ENCODE measurements at regions not wholly inside any gene's neighbourhood (a gene's known extent, or its start where the extent isn't known, plus 50 kb on each side); places are given as distances from the start of the nearest gene placed in this dataset.

GRCh38 chr20:9981829-9982228, 53.0 kb upstream of the ANKEF1 start:
- Histone ChIP-seq H2AFZ (ENCODE audit: low read length) (no peak overlapping the region), H3K4me3 (ENCODE audit: low read length) (no peak overlapping the region), H3K4me1 (ENCODE audit: insufficient read depth, low read length) (no peaks in the 10 kb centered on the region), H3K4me2 (ENCODE audit: low read length) (no peak overlapping the region), H3K79me2 (ENCODE audit: low read length) (no peaks in the 10 kb centered on the region), H4K20me1 (ENCODE audit: low read length) (no peaks in the 10 kb centered on the region), H3K27me3 (ENCODE audit: low read length) (peaks cover 36% of the 10 kb centered on the region), H3K9me2 (replicated peaks; ENCODE audit: low read length) (no peaks in the 10 kb centered on the region), H3K27ac (ENCODE audit: low read length) (no peak overlapping the region), H3K9ac (ENCODE audit: low read length) (no peak overlapping the region), H3K9me3 (ENCODE audit: low read length) (no peaks in the 10 kb centered on the region), H3K36me3 (ENCODE audit: low read depth, low read length) (no peaks in the 10 kb centered on the region), H3F3A (ENCODE audit: low read length, unreplicated experiment) (no peaks in the 10 kb centered on the region)
- ChIA-PET POLR2A (ENCODE audit: unreplicated experiment) (no interaction called here), CTCF (no interaction called here)
- ATAC-seq: no peak
- no peak for DNase-seq
- no peak for TF ChIP-seq EZH2phosphoT487 (IDR thresholded peaks at IDR 0.05; ENCODE audit: borderline replicate concordance, low read length)
- no peak for TF ChIP-seq CTCF (conservative IDR thresholded peaks at IDR 0.05; ENCODE audit: low read depth, low read length)
- BruUV-seq (replicated peaks): no TSS peak
- intact Hi-C loops (cut with micrococcal nuclease): no loop called here

GRCh38 chr20:9978397-9979004, 56.3 kb upstream of the ANKEF1 start:
- H3K27ac ChIP-seq (ENCODE audit: low read length): no peak overlapping the region

More at GRCh38 chr20:9978397-9979004, 56.3 kb upstream of the ANKEF1 start:
- Histone ChIP-seq H3K79me2 (ENCODE audit: low read length) (no peaks in the 10 kb centered on the region), H3K36me3 (ENCODE audit: low read depth, low read length) (no peaks in the 10 kb centered on the region), H2AFZ (ENCODE audit: low read length) (no peak overlapping the region), H3K9ac (ENCODE audit: low read length) (no peak overlapping the region), H3K9me3 (ENCODE audit: low read length) (no peaks in the 10 kb centered on the region), H3K9me2 (replicated peaks; ENCODE audit: low read length) (no peaks in the 10 kb centered on the region), H3K4me3 (ENCODE audit: low read length) (peak overlapping the region; percentile 34; the same call in 1 of the 2 replicates), H3K4me2 (ENCODE audit: low read length) (peak overlapping the region; percentile 45), H3K27me3 (ENCODE audit: low read length) (peaks cover 26% of the 10 kb centered on the region), H4K20me1 (ENCODE audit: low read length) (no peaks in the 10 kb centered on the region), H3K4me1 (ENCODE audit: insufficient read depth, low read length) (no peaks in the 10 kb centered on the region), H3F3A (ENCODE audit: low read length, unreplicated experiment) (no peaks in the 10 kb centered on the region)
- ChIA-PET CTCF (interaction anchor here (0.5 to 1.7 kb wide), 14 partner anchors 9 to 1327 kb away, joined by 3 to 36 read pairs (median 5); no protein-coding TSS in a partner anchor), POLR2A (ENCODE audit: unreplicated experiment) (no interaction called here)
- intact Hi-C loops (cut with micrococcal nuclease): loop anchor here (1.0 to 10.0 kb wide), 6 partner anchors 112 to 1564 kb away; no protein-coding TSS in a partner anchor
- BruUV-seq (replicated peaks): no TSS peak
- peak; percentile 92 for ATAC-seq
- peak; percentile 98 for TF ChIP-seq CTCF (conservative IDR thresholded peaks at IDR 0.05; ENCODE audit: low read depth, low read length)
- no peak for TF ChIP-seq EZH2phosphoT487 (IDR thresholded peaks at IDR 0.05; ENCODE audit: borderline replicate concordance, low read length)
- no peak for TF ChIP-seq EZH2 (IDR thresholded peaks at IDR 0.05; ENCODE audit: low read length, unreplicated experiment)
- DNase-seq: peak; percentile 92
